Endothelial cell of umbilical vein (primary cell): ENCODE measurements at regions not wholly inside any gene's neighbourhood (a gene's known extent, or its start where the extent isn't known, plus 50 kb on each side); places are given as distances from the start of the nearest gene placed in this dataset.
"Not testable (repeated sequence)": the region's sequence is repeated elsewhere in the genome, so short reads cannot be mapped to it uniquely, and the experiment has no call there.

Source experiments
- BruUV-seq: library from RNA; stranded (reverse); fragments of 400-500 nt; replicated peaks from 2 replicates; lab custom pipeline; 2021; lab: Mats Ljungman, UMichigan
- CTCF ChIA-PET: fragments of 300-600, 350-600 bp; sonication (Branson Sonifier 250); formaldehyde crosslinking; loops from one replicate; lab custom pipeline; 2021; ENCODE audit warnings: antibody characterized with exemption, inconsistent platforms; lab: Charles Lee
- POLR2A ChIA-PET: fragments of 300-600, 350-600 bp; sonication (Branson Sonifier 250); formaldehyde crosslinking; loops from one replicate; lab custom pipeline; 2021; ENCODE audit warnings: antibody characterized with exemption, inconsistent platforms; lab: Charles Lee
- DNase-seq: peaks from one replicate; pipeline ENCODE4 v3.0.0-alpha.2; 2011; ENCODE audit warnings: low read depth, low spot score
- FAIRE-seq: peaks from 2 replicates; lab custom pipeline; 2011; peaks lifted over from hg19 to GRCh38; lab: Jason Lieb, UNC
- H2AFZ ChIP-seq: 2 replicates; pipeline ENCODE4 v1.6.0; 2012; ENCODE audit warnings: low read depth, low read length, control low read depth, inconsistent platforms
- H3K27ac ChIP-seq: 2 replicates; pipeline ENCODE4 v1.5.1; 2011; ENCODE audit warnings: low read depth, mild to moderate bottlenecking, control low read depth, low read length, moderate library complexity; ENCODE audit not compliant: insufficient read depth
- H3K27me3 ChIP-seq, 2 experiments: 2 replicates each; pipeline versions ENCODE4 v1.6.0 to v1.6.1; 2011; ENCODE audit warnings: low read length in 2 of 2, mixed read lengths in 1 of 2; ENCODE audit not compliant: control insufficient read depth in 2 of 2, insufficient read depth in 2 of 2
- H3K36me3 ChIP-seq, 2 experiments: 2 replicates in 1 of 2; 3 replicates in 1 of 2; pipeline ENCODE4 v1.5.1; 2011; ENCODE audit warnings: low read length in 2 of 2, mild to moderate bottlenecking in 1 of 2, moderate library complexity in 1 of 2; ENCODE audit not compliant: control insufficient read depth in 2 of 2, insufficient read depth in 2 of 2; ENCODE audit errors: extremely low read depth in 1 of 2
- H3K4me1 ChIP-seq: 3 replicates; pipeline ENCODE4 v1.5.1; 2011; ENCODE audit warnings: mild to moderate bottlenecking, low read length; ENCODE audit not compliant: control insufficient read depth, insufficient read depth; ENCODE audit errors: extremely low read depth
- H3K4me2 ChIP-seq: 2 replicates; pipeline ENCODE4 v1.6.1; 2011; ENCODE audit warnings: low read length, control low read depth, mixed read lengths; ENCODE audit not compliant: insufficient read depth
- H3K4me3 ChIP-seq, 3 experiments: fragments of 200-600 bp in 1 of 3; sonication (generic), shearing (Covaris generic) in 1 of 3; replicated peaks in 1 of 3; 2 replicates each; pipeline ENCODE4 v1.5.1; 2011 to 2016; ENCODE audit warnings: control low read depth in 3 of 3, low read length in 3 of 3, mild to moderate bottlenecking in 2 of 3, inconsistent platforms in 1 of 3, low read depth in 1 of 3, moderate library complexity in 1 of 3; ENCODE audit not compliant: insufficient read depth in 1 of 3
- H3K79me2 ChIP-seq: 2 replicates; pipeline ENCODE4 v1.6.0; 2012; ENCODE audit warnings: low read length, inconsistent platforms; ENCODE audit not compliant: control insufficient read depth, insufficient read depth
- H3K9ac ChIP-seq: replicated peaks from 2 replicates; pipeline ENCODE3; 2011; ENCODE audit warnings: low read length, control low read depth; ENCODE audit not compliant: insufficient read depth; ENCODE audit errors: extremely low read depth
- H3K9me1 ChIP-seq: replicated peaks from 3 replicates; pipeline ENCODE4 v1.6.0; 2011; ENCODE audit warnings: mild to moderate bottlenecking, low read length; ENCODE audit not compliant: control insufficient read depth, insufficient read depth; ENCODE audit errors: extremely low read depth
- H3K9me3 ChIP-seq: replicated peaks from 2 replicates; pipeline ENCODE4 v1.5.1; 2012; ENCODE audit warnings: low read length, inconsistent platforms; ENCODE audit not compliant: control insufficient read depth, insufficient read depth
- H4K20me1 ChIP-seq: replicated peaks from 2 replicates; pipeline ENCODE3; 2011; ENCODE audit warnings: mild to moderate bottlenecking, low read length; ENCODE audit not compliant: control insufficient read depth, insufficient read depth; ENCODE audit errors: extremely low read depth
- EZH2 ChIP-seq: IDR thresholded peaks from 2 replicates; pipeline ENCODE4 v1.6.1; 2012; ENCODE audit warnings: borderline replicate concordance, low read depth, mild to moderate bottlenecking, moderate library complexity, low read length, inconsistent platforms; ENCODE audit not compliant: severe bottlenecking
- FOS ChIP-seq: IDR thresholded peaks from 2 replicates; pipeline ENCODE4 v1.6.1; 2011; ENCODE audit warnings: mild to moderate bottlenecking, low read length, moderate library complexity, borderline replicate concordance; ENCODE audit not compliant: insufficient read depth
- GATA2 ChIP-seq: IDR thresholded peaks from 2 replicates; pipeline ENCODE4 v1.7.0; 2011; ENCODE audit warnings: low read depth, mild to moderate bottlenecking, moderate library complexity, mixed read lengths, low read length; ENCODE audit not compliant: insufficient read length, insufficient read depth
- JUN ChIP-seq: IDR thresholded peaks from 2 replicates; pipeline ENCODE4 v1.6.1; 2011; ENCODE audit warnings: borderline replicate concordance, low read depth; ENCODE audit not compliant: insufficient read length, insufficient read depth
- MYC ChIP-seq: IDR thresholded peaks from one replicate; pipeline ENCODE4 v1.6.1; 2011; ENCODE audit warnings: mild to moderate bottlenecking, low read depth, low read length
- POLR2A ChIP-seq: IDR thresholded peaks from 2 replicates; pipeline ENCODE4 v1.6.1; 2012; ENCODE audit warnings: low read depth, mild to moderate bottlenecking, control low read depth, low read length
- POLR2AphosphoS5 ChIP-seq: IDR thresholded peaks from 2 replicates; pipeline ENCODE4 v1.6.1; 2012; ENCODE audit warnings: low read depth, mild to moderate bottlenecking, control low read depth, low read length, moderate library complexity; ENCODE audit not compliant: insufficient read depth
- dilution Hi-C: fragments of 300-500 bp; cut with MboI; formaldehyde crosslinking; loops from one replicate; pipeline ENCODE4 v1.15.0; 2019; ENCODE audit warnings: low sequenced_read_pairs; ENCODE audit not compliant: extremely low pct_ligation_motif_present
- intact Hi-C: fragments of 100-400 bp; cut with micrococcal nuclease; formaldehyde crosslinking; loops from one replicate; pipeline ENCODE4 v1.10.0; 2022
- TF ChIP-seq, protein P1 (sequence below): IDR thresholded peaks from 2 replicates; pipeline ENCODE4 v1.6.1; 2011; ENCODE audit not compliant: insufficient read depth, insufficient read length
- TF ChIP-seq, protein P2 (sequence below), 2 donors: IDR thresholded peaks; 1 replicate in 1 of 2; 2 replicates in 1 of 2; pipeline ENCODE4 v1.5.1; 2011; ENCODE audit warnings: low read length in 2 of 2, mild to moderate bottlenecking in 2 of 2, moderate library complexity in 2 of 2, control low read depth in 1 of 2, inconsistent platforms in 1 of 2, low read depth in 1 of 2; ENCODE audit not compliant: insufficient read depth in 1 of 2; ENCODE audit errors: extremely low read depth in 1 of 2

DNA sequence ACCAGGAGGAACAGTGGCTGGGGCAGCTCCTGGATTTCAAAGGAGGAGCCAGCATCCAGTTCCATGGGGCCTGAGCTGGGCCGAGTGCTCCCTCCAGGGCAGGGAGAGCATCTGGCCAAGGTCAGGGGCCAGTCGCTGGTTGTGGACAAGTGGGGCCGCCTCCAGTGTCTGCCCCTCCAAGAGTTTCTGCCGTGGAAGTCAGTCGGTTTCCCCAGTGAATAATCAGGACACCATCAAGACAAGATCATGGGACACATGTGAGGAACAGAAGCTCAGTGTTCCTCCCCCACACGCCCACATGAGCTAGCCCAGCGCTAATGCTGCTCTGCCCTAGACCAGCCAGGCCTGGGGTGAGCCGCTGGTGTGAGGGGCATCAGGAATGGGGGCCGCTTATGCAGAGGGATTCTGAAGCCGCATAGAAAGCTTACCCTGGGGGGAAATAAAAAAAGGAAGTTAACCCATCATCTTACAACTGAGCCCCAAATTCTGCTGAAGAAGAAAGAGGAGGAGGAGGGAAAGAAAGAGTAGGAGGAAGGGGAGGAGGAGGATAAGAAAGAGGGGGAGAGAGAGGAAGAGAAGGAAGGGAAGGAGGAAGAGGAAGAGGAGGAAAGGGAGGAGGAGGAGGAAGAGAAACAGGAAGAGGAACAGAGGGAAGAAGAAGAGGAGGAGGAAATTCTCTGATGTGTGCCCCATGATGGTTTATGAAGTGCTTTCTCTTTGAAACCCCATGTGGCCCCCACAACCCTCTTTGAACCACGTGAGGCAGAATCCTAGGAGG is 198.4 kb downstream of the MATN1 start:
- no peak overlapping the region for H3K9ac ChIP-seq
- CTCF ChIA-PET: no interaction called here
- no peaks in the 10 kb centered on the region for H3K36me3 ChIP-seq
- H2AFZ ChIP-seq: no peak overlapping the region
- intact Hi-C loops (no loop called here), dilution Hi-C loops (no loop called here)
- no peak for FAIRE-seq
- H3K9me1 ChIP-seq: no peaks in the 10 kb centered on the region
- H4K20me1 ChIP-seq: no peaks in the 10 kb centered on the region
- no peak for TF ChIP-seq GATA2
- TF ChIP-seq MYC: no peak
- TF ChIP-seq EZH2: no peak
- no peak for TF ChIP-seq POLR2AphosphoS5
- no peak for TF ChIP-seq POLR2A
- TF ChIP-seq FOS: no peak
- TF ChIP-seq, protein P1, sequence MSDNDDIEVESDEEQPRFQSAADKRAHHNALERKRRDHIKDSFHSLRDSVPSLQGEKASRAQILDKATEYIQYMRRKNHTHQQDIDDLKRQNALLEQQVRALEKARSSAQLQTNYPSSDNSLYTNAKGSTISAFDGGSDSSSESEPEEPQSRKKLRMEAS: no peak
- no peak for TF ChIP-seq JUN
- TF ChIP-seq, protein P2, sequence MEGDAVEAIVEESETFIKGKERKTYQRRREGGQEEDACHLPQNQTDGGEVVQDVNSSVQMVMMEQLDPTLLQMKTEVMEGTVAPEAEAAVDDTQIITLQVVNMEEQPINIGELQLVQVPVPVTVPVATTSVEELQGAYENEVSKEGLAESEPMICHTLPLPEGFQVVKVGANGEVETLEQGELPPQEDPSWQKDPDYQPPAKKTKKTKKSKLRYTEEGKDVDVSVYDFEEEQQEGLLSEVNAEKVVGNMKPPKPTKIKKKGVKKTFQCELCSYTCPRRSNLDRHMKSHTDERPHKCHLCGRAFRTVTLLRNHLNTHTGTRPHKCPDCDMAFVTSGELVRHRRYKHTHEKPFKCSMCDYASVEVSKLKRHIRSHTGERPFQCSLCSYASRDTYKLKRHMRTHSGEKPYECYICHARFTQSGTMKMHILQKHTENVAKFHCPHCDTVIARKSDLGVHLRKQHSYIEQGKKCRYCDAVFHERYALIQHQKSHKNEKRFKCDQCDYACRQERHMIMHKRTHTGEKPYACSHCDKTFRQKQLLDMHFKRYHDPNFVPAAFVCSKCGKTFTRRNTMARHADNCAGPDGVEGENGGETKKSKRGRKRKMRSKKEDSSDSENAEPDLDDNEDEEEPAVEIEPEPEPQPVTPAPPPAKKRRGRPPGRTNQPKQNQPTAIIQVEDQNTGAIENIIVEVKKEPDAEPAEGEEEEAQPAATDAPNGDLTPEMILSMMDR (IDR thresholded peaks at IDR 0.05; ENCODE audit: extremely low read depth in 1 of 2, insufficient read depth in 1 of 2, low read depth in 1 of 2, low read length in 2 of 2): no peak
- no peak overlapping the region for H3K27ac ChIP-seq
- POLR2A ChIA-PET: no interaction called here
- BruUV-seq: no TSS peak
- DNase-seq: no peak
- no peaks in the 10 kb centered on the region for H3K9me3 ChIP-seq
- H3K4me1 ChIP-seq: no peaks in the 10 kb centered on the region
- no peaks in the 10 kb centered on the region for H3K79me2 ChIP-seq
- no peaks in the 10 kb centered on the region for H3K27me3 ChIP-seq
- H3K4me2 ChIP-seq: no peak overlapping the region
- no peak overlapping the region for H3K4me3 ChIP-seq

DNA sequence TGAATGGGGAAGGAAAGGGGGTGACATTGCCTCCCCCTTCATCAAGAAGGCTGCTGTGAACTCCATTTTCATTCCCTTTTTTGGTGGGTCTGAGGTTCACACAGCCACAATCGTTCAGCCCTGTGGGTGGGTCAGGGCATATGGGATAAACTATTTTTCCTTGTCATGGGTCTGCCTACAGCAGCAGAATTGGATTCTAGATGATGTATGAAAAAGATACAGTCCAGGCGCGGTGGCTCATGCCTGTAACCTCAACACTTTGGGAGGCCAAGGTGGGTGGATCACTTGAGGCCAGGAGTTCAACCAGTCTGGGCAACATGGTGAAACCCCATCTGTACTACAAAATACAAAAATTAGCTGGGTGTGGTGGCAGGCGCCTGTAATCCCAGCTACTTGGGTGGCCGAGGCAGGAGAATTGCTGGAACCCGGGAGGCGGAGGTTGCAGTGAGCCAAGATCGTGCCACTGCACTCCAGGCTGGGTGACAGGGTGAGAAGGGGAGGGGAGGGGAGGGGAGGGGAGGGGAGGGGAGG is 199.3 kb downstream of the MATN1 start:
- H2AFZ ChIP-seq, DNase-seq, H3K9me1 ChIP-seq, FAIRE-seq, H3K36me3 ChIP-seq, H3K4me2 ChIP-seq, H3K9me3 ChIP-seq, dilution Hi-C loops, POLR2A ChIA-PET, H4K20me1 ChIP-seq, H3K4me1 ChIP-seq, H3K9ac ChIP-seq, H3K79me2 ChIP-seq, H3K4me3 ChIP-seq, H3K27ac ChIP-seq, H3K27me3 ChIP-seq, BruUV-seq, intact Hi-C loops: not testable (repeated sequence)
- CTCF ChIA-PET: interaction anchor here (0.6 kb wide), 1 partner anchor 633 kb away, joined by 3 read pairs; no protein-coding TSS in a partner anchor
